ENCODE measurements at regions not wholly inside any gene's neighbourhood (a gene's known extent, or its start where the extent isn't known, plus 50 kb on each side); places are given as distances from the start of the nearest gene placed in this dataset.

DNA sequence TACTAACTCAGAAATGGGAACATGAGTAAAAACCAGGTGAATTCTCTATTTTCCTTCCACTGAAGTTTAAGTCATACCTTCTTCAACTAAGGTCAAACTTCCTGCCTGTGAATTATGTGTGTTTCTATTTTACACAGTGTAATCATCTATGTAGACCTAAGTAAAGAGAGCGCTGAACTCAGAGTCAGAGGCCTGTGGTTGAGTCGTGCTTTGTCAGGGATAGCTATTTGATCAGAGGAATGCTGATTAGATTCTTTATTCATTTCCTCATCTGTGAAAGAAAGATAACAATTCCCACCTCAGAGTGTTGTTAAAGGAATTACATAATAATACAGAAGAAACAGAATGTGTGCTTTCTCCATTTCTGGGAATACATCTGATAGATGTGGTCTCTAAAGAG lies 654.1 kb downstream of the STIM2 start:
- no peak for DNase-seq

DNA sequence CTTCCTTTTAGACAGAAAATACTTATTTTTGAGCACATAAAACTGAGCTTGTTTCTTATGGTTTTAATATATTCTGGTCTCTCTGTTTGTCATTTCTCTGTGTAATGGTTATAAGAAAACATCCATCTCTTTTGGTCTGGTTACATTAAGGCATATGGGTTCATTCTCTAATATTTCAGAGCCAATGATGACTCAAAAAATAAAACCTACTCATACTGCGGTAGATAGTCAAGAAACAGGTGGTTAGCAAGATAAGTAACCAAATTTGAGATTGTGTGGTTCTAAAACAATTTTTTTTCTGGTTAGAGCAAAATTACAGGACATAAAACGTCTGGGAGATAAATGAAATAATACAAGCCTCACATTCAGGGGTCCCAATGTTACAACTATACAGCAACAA lies 654.5 kb downstream of the STIM2 start:
- DNase-seq: no peak

DNA sequence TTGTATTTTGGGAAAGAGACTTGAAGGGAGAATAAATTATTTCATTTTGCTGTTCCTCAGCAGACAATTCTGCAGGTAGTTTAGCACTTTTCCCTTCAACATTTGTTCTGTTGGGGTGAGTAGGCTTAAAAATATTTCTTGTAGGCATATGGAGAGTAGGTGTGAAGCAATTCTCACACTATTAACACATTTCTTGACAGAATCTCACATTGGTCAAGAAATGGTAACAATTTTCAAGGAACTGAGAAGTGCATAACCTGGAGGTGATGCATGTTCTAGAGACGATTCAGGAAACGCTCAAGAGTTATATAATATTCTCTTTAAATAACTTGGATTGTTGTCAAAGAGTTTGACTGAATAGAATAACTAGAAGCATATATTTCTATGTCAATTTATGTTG lies 658.2 kb downstream of the STIM2 start:
- no peak for DNase-seq

DNA sequence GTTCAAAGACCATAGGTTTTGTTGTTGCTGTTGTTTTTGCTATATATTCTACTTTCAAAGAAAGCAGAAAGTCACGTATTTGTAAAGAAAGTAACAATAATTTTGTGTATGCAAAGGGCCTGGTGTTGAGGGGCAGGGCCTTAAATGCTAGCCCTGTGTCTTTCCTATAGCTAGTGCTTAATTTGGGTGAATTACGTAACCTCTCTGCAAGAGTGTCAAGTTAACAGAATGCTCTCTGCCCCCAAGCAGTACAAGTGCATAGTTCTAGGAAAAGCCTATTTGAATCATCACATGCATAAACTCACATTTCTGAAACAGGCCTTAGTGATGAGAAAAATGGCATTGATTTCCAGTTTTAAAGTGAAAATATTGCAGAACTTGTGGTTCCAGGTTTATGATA lies 663.6 kb downstream of the STIM2 start:
- DNase-seq: no peak

DNA sequence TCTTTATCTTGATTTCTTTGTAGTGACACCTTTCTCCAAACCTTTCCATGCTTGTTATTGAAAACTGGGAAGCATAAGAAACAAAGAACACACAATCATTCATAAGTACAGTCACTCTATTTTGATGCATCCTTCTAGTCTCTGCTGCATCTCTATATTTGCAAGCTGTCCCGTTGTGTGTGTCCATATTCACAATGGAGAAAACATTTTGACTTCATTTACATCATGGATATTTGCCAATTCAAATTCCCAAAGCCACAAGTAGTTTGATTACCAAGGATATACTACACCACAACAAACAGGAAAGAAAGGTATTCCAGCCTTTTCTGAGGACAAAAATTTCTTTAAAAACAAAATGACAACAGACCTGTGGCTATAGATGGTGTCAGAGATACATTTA lies 673.8 kb downstream of the STIM2 start:
- DNase-seq: no peak

DNA sequence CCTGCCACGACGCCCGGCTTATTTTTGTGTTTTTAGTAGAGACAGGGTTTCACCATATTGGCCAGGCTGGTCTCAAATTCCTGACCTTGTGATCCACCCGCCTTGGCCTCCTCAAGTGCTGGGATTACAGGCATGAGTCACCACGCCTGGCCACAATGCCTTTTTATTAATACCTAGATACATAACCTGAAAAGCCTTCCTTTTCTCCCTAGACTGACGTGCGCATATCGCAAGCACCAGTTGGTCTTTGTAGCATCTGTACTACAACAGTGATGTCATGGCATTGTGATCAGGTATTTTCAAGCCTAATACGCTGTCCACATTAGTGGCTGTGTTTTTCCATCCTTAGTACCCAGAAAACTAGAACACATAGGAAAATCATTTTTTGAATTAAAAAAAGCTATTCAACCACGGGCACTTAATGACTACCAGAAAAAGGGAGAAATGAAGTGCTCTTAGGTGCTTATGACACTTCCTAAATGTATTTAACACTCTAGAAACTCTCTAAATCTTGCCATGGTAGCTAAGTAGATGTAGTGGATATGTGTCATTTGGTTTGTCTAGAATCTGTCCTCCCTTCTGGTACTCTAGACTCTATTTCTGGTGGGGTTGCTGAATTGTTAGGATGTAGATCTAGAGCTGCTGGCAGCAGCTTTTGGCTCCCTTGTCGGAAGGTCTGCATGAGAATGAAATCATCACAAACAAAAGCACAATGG lies 707.8 kb downstream of the STIM2 start:
- no peak for DNase-seq

DNA sequence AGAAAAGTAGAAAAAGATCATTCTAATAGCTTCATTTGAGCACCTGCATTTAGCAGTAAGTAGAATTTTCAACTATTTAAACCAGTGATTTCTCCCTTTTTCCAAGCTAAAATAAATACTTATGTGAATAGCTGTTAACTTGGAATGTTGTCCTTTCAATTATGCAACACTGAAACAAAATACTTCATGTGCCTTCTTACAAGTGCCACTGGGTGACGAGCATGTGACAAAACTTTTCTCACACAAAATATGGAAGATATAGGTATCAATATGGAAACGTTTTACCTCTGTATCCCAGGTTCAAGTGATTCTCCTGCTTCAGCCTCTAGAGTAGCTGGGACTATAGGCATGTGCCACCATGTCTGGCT lies 708.3 kb downstream of the STIM2 start:
- DNase-seq: no peak

DNA sequence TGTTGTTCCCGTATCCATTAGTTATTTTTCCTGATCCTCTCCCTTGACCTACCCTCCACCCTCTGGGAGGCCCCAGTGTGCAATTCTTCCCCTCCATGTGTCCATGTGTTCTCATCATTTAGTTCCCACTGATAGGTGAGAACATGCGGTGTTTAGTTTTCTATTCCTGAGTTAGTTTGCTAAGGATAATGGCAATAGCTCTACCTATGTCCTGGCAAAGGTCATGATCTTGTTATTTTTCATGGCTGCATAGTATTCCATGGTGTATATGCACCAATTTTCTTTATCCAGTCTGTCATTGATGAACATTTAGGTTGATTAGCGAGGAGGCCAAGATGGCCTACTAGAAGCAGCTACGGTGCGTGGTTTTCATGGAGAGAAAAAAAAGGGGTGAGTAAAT lies 714.1 kb downstream of the STIM2 start:
- DNase-seq: no peak

DNA sequence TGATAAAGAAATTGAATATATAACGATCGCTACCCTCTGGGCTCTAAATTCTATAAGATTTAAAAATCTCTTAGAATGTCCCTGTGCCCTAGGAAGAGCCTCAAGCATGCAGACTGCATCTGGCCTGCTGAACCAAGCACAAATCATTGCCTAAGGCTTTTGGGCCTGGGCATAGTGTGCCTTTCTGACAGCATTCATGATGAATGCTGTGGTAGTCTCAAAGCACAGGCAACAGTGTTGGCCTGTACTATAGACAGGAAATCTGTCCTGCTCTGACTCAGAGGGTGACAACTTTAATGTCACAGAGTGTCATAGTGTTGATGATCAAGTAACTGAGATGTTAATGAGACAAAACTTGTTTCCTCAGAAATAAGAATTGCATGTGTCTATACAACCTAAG lies 717.3 kb downstream of the STIM2 start:
- DNase-seq: no peak

DNA sequence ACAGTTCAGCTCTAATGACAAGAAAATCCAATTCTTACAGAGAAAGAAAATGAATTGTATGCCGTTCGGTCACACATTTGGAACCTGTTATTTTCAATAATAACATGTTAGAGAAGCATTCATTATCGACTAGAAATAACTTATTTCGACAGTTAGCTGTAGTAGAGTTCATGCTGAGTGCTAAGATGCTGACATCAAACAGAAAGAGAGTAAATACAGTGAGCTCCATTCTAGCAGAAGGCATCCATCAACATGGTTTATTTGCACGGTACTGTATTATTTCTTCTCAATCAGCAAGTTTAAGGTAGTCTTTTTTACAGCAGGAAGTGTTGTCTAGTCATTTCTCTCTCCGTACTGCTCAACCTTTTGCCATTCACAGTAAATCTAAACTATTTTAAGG lies 732.1 kb downstream of the STIM2 start:
- DNase-seq: no peak

DNA sequence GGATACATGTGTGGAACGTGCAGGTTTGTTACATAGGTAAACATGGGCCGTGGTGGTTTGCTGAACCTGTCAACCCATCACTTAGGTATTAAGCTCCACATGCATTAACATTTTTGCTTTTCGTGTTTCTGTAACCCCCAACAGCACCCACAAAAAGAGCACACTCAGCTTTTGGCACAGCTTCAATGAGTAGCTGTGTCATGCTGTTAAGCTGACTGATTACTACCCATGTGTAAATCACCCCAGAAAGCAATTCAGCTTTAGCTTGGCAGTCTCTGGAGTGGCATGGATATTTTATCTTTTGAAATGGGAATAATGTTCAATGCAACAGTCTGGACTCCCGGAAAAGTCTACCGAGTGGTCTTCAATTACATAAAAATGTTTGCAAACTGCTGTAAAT lies 734.3 kb downstream of the STIM2 start:
- no peak for DNase-seq

DNA sequence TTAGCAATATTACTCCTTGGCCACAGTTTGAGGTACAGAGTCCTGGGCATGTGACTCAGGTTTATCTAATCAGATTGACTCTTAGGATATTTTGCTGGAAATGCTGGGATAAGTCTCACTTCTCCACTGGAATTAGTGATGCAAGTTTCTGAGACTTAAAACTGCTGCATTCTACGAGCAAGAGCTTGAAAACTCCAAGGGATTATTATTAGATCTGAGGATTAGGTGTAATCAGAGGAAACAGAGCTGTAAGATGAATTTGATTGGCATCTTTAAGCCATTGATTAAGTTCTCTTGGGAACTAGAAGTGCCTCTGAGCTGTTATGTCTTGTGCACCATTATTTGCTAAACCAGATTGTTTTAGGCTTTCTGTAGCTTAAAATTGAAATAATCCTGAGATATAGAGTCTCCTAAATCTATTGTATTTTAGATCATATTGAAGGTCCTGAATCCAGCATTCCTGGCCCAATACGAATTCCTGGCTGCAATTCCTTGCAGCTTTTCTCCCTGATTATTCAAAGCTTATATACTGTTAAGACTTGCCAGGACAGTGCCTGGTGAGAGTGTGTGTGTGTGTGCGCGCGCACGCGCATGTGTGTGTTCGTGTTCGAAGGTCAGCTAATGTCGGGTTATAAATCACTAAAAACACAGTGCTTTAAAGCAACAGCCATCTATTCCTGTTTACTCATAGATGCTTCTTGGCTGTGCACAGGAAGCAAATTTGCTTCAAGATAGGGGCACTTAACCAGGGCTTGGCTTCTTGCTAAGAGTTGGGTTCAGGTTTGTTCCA lies 735.1 kb downstream of the STIM2 start:
- DNase-seq: no peak

DNA sequence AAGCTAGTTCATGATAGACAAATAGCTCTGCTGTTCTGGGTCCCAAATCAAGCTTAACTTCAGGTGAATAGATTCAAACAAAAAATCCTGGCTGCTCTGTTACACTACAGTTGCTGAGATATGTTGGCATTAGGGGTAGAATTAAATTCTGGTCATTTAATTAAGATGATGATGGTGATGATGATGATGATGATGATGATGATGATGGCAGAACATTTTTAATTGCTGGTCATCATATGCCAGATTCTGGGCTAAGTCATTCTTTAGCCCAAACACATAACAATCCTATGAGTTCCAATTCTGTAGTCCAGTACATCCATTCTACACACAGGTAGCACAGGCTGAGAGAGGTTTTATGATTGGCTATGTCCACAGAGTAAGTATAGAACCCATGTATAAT lies 741.5 kb downstream of the STIM2 start:
- DNase-seq: no peak

DNA sequence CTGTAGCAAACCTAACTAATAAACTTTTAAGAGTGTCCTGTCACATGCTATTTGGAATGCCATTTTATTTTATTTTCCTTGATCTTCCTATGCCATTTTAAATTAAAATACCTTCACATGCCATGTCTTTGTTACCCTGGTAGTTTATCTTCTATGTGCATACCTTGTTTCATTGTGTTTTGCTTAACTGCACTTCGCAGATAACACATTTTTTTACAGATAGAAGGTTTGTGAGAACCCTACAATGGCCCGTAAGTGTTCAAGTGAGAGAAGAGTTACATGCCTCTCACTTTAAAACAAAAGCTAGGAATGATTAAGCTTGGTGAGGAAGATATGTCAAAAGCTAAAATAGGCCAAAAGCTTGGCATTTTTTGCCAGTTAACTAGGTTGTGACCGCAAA lies 744.1 kb downstream of the STIM2 start:
- no peak for DNase-seq

DNA sequence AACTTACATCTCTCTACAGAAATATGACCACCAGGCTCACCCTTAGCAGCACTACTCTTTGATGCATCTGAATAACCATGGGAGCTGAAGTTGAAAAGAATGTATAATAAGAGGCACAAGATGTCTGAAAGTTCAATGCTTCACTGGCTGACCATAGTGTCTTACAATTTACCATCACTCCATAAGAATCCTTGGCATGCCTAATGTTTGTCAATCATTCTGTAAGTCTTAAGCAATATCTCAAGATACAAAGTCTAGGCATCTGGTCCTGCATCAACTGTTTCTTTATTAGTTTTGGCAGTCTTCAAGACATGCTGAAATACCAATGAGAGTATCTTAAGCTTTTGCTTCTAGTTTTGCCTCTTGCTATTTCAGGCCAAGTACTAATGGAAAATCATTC lies 755.5 kb downstream of the STIM2 start:
- DNase-seq: peak; percentile 43

DNA sequence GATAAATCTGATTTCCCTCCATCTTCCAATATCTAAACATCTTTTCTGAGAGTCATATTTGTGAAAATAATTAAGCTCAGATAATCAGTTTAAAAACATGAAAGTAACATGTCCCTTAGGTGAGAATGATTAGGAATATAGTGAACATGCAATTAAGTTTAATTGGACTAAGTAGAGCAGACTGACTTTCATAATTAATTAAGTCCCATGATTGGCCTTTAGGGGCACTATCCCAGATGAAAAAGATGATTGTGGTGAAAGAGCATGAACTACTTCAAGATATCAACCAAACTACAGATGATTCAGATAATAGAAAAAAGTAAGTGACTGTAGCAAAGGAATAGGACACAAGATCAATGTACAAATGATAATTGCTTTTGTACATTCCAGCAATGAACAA lies 758.8 kb downstream of the STIM2 start:
- no peak for DNase-seq

DNA sequence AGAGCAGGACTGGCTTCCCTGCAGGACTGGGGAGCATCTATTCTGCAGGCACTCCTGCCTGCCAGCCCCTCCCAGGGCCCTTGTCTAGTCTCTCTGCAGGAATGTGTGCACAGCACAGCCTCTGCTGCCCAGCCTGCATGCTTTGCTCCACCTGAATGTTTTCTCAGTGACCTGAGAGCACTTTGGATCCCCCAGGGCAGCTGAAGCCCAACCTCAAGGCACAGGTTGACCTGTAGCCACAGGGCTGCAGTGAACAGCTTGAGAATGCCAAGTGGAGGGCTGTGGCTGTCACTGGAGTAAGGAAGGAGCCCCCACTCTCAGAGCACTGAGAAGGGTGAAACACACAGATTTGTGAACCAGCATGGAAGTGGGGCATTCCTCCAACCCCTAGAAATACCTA lies 760.2 kb downstream of the STIM2 start:
- DNase-seq: no peak

DNA sequence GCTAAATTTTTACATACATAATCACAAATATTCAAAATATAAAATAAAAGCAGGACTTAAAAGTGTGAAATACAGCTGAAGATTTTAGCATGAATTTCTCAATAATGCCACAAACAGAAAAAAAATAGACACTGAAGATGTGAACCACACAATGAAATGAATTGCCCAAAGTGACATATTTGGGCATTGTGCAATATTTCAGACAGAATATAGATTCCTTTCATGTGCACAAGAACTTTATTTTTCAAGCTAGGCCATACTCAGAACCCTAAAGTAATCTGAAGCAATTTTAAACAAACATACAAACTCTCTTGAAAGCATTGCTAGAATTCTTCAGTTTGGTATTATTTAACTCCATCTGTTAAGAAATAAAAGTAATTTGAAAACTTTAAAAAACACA lies 764.1 kb downstream of the STIM2 start:
- no peak for DNase-seq

DNA sequence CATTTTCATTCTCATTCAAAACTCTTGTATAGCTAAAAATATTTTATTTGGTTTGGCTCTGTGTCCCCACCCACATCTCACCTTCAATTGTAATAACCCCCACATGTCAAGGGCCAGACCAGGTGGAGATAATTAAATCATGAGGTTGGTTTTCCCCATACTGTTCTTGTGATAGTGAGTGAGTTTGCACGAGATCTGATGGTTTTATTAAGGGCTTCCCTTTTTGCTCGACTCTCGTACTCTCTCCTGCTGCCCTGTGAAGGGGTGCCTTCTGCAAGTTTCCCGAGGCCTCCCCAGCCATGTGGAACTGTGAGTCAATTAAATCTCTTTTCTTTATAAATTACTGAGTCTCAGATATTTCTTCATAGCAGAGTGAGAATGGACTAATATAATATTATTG lies 768.0 kb downstream of the STIM2 start:
- DNase-seq: no peak

DNA sequence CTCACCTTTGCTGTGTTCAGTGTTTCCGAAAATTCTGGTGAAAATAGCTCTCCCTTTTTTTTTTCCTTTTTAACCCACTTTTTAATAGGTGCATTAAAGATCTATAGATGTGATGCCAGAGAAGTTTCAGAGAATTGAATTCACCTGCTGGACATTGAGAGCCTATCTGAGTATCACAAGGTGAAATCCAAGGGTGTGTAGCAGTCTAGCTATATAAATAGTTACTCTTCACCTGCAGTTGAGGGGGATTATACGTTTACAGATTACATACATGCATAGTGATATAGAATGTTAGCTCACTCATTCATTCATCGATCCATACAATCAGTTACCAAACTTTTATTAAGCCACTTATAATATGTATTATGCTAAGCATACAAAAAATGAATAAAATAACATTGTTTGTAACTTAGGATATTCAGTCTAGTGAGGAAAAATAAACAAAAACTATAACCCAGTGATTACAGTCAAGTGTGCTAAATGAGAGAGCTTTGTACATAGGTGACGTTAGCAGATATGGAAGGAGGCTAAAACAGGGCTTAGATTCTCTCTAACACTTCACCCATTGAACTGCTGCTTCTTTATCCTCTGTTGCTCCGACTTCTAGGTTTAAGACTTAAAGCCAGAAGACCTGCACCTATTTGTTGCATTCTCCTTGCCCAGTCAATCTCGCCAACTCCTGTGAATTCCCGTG lies 769.0 kb downstream of the STIM2 start:
- DNase-seq: no peak

DNA sequence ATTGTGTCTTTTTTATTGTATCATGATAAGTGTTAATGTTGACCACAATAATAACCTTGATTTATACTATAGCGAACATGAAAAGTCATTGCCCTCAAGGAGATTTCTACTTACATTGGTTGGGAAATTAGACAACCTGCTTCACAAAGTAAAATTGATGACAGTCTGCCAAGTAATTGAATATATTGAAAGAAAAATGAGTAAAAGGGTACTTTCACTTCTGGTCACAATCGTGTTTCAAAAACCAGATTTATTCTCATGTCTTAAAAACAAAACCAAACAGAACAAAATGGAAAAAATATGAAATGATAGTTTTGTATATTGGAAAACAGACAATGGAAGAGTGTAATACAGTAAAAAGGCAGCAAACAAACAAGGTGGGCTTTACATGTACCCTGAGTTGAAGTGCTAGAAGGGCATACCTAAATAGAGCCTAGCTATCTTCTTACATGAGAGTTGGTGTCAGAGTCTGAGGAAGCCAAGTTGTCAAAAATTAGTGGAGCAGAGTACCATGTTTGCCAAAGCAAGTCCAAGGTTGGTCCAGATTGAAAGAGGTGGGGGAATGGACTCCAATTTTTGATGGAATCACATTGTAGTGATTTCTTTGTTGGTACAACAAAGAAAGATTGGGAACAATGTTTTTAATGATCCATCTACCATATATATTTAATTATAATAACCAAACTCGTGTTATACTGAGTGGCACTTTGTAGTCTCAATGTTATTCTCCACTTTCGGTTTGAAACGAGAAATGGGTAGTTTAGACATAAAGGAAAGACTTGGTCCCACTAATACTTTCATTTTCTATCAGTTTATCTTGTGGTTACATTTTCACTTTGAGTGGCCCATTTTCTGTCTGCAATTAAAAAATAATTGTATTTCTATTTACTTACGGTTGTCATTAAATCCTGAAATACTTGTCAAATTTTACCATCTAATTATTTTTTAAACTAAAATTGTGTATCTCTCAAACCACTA lies 775.6 kb downstream of the STIM2 start:
- no peak for DNase-seq

DNA sequence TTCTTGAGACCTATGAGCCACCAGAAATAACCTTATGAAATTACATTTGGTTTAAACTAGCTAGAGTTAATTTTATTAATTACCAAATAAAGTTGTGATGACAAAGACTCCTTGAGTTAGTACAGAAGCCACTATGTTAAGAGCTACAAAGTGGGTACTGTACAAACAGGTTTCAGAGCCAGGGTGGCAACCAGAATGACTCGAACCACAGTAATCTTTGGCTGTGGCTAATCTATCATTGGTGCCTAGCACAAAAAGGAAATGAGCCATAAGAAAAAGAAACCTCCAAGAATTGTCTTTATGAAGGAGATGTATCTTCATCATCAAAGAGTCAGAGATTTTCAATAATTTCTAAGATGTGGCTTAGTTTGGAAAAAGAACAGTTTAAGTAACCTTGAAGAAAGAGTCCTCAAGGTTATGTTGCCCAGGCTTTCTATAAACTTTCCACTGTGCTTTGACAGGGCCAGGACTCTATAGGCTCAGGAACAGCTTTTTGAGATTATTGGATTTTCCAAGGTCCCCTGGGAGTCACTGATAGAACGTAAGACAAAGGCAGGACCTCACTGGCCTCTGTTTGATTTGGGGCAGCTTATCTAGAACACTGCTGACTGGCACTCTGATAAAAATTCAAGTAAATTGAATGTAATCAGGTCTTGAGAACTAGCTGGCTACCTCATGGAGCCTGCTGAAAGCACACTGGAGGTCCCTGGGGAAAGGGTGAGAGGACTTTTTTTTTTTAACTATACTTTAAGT lies 777.7 kb downstream of the STIM2 start:
- no peak for DNase-seq
